ENCODE measurements at regions not wholly inside any gene's neighbourhood (a gene's known extent, or its start where the extent isn't known, plus 50 kb on each side); places are given as distances from the start of the nearest gene placed in this dataset.

DNA sequence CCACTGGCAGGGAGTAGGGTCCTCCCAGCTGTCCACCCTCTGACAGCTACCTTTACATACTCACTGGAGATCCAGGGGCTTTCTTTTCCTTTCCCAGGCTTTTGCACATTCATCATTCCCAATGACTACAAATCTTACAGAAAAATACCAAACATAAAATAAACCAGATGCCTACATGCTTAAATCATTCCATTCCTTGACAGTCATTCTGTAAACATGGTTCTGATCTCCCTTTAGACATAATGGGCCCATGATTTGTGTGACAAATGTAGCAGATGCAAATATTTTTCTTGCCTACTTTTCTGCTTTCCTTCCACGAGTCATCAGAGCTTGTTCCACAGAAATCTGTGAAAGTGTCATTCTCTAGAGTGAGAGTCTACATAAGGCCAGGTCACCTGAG, 207.0 kb downstream of the IDS start:
- H3K9me3 Mint-ChIP-seq: no peaks in the 10 kb centered on the region
- H3K4me1 Mint-ChIP-seq: no peaks in the 10 kb centered on the region
- H3K4me3 Mint-ChIP-seq: no peak overlapping the region
- H3K27ac Mint-ChIP-seq: no peak overlapping the region
- no peak for ATAC-seq
- H3K27me3 Mint-ChIP-seq: no peaks in the 10 kb centered on the region
- no peaks in the 10 kb centered on the region for H3K36me3 Mint-ChIP-seq

DNA sequence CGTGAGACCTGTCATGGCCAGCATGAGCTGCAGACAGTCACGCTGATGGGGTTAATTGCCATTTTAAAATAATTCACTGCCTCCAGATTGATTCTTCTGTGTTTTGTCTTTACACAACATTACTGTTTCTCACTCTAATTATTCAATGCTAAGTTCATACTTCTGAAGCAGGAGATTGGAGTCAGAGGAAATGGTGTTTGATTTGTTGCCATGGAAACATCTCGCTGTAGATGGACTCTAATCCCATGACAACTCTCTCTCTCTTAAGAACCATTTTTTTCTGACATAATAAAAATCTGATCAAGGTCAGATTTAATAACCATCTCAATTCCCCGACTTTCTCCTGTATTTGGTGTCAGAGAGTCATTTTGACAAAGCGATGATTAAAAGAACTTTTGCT, 209.0 kb downstream of the IDS start:
- Mint-ChIP-seq H3K4me1 (no peaks in the 10 kb centered on the region), H3K27me3 (no peaks in the 10 kb centered on the region), H3K27ac (no peak overlapping the region), H3K36me3 (no peaks in the 10 kb centered on the region), H3K4me3 (no peak overlapping the region), H3K9me3 (no peaks in the 10 kb centered on the region)
- no peak for ATAC-seq

DNA sequence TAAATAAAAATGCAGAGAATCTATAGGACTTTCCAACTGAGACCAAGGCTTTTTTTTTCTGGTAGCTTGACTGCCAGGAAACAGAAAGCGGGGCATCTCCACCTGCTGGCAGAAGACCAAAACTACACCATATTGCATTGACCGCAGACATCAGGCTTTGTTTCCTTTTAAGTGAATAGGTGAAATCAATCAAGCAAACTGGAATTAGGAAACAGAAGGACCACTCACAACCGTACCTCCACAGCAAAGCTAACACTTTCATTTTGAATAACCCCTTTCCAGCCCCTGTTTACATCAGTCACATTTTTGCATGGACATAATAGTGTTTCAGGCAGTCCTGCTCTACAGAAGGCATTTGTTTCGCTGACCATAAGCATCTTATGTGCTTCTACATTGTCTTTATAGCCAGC, 218.2 kb downstream of the IDS start:
- Mint-ChIP-seq H3K9me3 (no peaks in the 10 kb centered on the region), H3K27ac (no peak overlapping the region), H3K36me3 (no peaks in the 10 kb centered on the region), H3K4me3 (no peak overlapping the region), H3K27me3 (peaks cover 18% of the 10 kb centered on the region), H3K4me1 (no peaks in the 10 kb centered on the region)
- peak; percentile 50 for ATAC-seq

DNA sequence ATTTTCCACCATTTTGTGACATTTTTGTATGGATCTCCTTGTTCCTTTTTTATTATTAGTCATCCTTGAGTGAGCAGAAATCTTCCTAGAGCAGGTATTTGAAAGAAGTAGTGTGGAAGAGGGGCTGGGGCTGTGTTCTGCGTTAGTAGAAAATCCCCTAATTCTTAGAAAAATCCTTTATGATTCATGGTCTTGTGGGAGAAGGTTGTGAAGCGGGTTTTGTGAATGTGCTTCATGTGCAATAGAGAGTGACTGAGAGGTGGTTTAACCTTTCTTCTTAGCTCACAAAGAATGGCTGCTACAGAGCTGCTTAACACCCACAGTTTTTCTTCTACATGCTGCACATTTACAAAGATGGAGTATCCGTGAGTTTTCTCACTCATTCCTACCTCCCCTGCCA, 220.5 kb downstream of the IDS start:
- Mint-ChIP-seq H3K27me3 (peaks cover 18% of the 10 kb centered on the region), H3K36me3 (no peaks in the 10 kb centered on the region), H3K4me1 (no peaks in the 10 kb centered on the region), H3K9me3 (no peaks in the 10 kb centered on the region), H3K4me3 (no peak overlapping the region), H3K27ac (no peak overlapping the region)
- peak; percentile 55 for ATAC-seq

DNA sequence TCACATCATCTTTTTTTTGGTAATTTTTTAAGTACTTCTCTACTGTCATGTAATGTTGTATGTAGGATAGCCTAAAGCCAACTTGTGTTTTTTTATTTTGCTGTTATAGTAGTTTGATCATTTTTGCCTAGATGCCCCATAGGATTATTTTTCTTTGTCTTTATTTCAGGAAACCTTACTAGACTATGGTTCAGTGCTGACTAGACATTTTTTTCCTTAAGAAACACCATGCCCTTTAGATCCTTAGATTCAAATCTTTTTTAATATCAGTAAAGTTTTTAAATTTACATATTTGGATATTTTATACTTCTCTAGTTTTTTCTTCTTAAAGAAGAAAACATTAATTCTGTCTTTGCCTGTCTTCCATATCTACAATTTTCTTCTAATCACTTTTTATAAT, 221.3 kb downstream of the IDS start:
- ATAC-seq: no peak
- Mint-ChIP-seq H3K36me3 (no peaks in the 10 kb centered on the region), H3K27me3 (peaks cover 18% of the 10 kb centered on the region), H3K9me3 (no peaks in the 10 kb centered on the region), H3K4me1 (no peaks in the 10 kb centered on the region), H3K27ac (no peak overlapping the region), H3K4me3 (no peak overlapping the region)

DNA sequence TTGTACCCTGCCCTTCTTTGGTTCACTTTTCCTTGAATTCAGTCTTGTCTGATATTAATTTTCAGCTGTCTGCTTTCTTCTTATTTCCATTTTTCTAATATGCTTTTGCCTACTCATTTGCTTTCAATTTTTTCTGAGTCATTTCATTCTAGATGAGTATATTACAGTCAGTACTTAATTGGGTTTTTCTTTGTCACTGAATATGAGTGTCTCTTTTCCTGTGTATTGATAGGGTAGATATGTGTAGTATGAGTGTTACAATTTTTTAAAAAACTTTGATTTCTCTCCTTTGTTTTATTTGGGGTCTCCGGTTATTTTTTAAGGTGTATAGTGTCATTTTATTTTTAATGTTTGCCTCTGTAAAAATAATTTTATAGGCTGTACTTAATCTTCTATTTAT, 222.2 kb downstream of the IDS start:
- no peaks in the 10 kb centered on the region for H3K4me1 Mint-ChIP-seq
- H3K9me3 Mint-ChIP-seq: no peaks in the 10 kb centered on the region
- no peaks in the 10 kb centered on the region for H3K36me3 Mint-ChIP-seq
- H3K4me3 Mint-ChIP-seq: no peak overlapping the region
- peaks cover 18% of the 10 kb centered on the region for H3K27me3 Mint-ChIP-seq
- H3K27ac Mint-ChIP-seq: no peak overlapping the region
- ATAC-seq: no peak

DNA sequence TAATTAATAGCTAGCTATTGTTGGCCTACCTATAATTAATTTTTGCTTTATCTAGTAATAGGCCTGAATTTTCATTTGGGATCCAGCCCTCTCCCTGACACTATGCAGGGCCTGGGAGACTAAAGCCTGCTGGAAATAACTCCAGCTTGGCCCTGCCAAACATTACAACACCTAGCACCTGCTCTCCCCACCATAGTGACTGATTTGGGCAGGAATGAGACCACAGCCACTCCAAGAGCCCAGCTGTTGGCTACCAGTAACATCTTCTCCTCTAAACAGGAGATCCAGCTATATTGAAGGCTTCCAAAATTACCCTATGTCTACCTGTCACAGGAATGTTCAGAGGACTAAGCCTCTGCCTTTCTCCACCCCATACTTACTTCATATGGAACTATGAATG, 225.1 kb downstream of the IDS start:
- Mint-ChIP-seq H3K27me3 (peaks cover 18% of the 10 kb centered on the region), H3K9me3 (no peaks in the 10 kb centered on the region), H3K36me3 (no peaks in the 10 kb centered on the region), H3K4me1 (no peaks in the 10 kb centered on the region), H3K4me3 (no peak overlapping the region), H3K27ac (no peak overlapping the region)
- no peak for ATAC-seq

DNA sequence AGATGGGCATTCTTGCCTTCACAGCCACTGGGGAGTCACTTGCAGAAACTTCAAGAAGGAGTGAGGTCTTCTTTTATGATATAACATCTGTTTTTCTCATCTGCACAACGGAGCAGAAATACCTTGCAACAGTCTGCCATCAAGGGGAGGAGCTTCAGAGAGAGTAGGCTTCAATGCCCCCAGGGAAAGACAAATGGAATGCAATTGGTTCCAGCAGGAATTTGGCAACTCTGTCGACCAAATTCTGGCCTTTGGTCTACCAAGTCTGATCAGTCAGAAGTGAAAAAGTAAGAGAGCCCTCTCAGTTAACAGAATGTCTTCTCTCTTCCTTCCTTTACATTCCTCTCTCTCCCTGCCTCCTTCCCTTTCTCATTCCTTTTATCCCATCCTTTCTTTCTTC, 229.3 kb downstream of the IDS start:
- Mint-ChIP-seq H3K27me3 (no peaks in the 10 kb centered on the region), H3K27ac (no peak overlapping the region)
- no peak for ATAC-seq

DNA sequence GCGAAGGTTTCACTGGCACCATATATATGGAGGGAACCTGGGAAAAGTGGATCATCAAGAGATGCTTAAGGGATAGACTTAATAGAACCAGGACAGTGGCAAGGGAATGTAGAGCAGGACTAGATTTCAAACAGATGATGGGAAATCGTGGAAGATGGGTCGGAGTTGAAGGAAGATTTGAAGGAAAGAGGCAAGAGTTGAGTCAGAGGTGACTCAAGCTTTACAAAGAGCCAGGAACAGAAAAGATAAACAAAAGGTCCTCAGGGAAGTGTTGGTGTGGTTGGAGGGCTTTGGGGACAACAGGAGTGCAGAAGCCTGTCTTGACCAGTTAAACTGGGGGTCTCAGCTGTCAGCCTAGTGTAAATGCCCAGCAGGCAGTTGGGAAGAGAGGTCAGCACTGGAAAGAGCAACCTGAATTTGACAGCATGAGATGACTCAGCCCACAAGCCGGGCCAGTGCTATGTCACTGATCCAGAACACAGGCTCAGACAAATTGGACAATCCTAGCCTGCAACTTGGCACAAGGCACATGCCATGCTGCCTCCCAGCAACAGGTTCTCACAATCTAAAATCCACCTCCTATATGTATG, 230.5 kb downstream of the IDS start:
- H3K27me3 Mint-ChIP-seq: no peaks in the 10 kb centered on the region
- H3K27ac Mint-ChIP-seq: no peak overlapping the region
- ATAC-seq: no peak
- no peaks in the 10 kb centered on the region for H3K9me3 Mint-ChIP-seq
- H3K4me1 Mint-ChIP-seq: no peaks in the 10 kb centered on the region
- H3K4me3 Mint-ChIP-seq: no peak overlapping the region
- no peaks in the 10 kb centered on the region for H3K36me3 Mint-ChIP-seq

More for the DNA sequence above, 229.3 kb downstream of the IDS start:
- Mint-ChIP-seq H3K4me1 (no peaks in the 10 kb centered on the region), H3K9me3 (no peaks in the 10 kb centered on the region), H3K36me3 (no peaks in the 10 kb centered on the region), H3K4me3 (no peak overlapping the region)

DNA sequence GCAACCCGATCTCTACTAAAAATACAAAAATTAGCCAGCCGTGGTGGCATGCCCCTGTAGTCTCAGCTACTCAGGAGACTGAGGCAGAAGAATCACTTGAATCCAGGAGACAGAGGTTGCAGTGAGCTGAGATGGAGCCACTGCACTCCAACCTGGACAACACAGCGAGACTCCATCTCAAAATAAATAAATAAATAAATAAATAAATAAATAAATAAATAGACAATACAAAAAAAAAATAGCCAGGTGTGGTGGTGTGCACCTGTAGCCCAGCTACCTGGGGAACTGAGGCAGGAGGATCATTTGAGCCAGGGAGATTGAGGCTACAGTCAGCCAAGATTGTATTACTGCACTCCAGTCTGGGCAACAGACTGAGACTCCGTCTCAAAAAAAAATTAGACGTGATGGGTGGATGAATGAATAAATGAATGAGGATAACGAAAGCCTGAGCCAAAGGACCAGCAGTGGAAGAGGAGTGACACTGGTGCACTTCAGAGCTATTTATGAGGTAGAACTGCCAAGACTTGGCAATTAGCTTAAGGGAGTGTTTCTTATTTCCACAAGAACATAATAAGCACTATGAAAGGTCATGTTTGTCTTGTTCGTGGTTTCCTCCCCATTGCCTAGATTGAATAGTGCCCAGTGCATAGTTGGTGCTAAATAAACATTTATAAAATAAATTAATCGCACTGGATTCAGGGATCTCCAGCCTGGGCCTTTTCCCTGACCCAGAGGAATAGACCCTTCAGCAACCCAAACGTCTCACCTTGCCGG, 232.2 kb downstream of the IDS start:
- H3K36me3 Mint-ChIP-seq: no peaks in the 10 kb centered on the region
- H3K9me3 Mint-ChIP-seq: no peaks in the 10 kb centered on the region
- H3K4me1 Mint-ChIP-seq: no peaks in the 10 kb centered on the region
- no peak overlapping the region for H3K4me3 Mint-ChIP-seq
- no peaks in the 10 kb centered on the region for H3K27me3 Mint-ChIP-seq
- H3K27ac Mint-ChIP-seq: no peak overlapping the region
- ATAC-seq: no peak

DNA sequence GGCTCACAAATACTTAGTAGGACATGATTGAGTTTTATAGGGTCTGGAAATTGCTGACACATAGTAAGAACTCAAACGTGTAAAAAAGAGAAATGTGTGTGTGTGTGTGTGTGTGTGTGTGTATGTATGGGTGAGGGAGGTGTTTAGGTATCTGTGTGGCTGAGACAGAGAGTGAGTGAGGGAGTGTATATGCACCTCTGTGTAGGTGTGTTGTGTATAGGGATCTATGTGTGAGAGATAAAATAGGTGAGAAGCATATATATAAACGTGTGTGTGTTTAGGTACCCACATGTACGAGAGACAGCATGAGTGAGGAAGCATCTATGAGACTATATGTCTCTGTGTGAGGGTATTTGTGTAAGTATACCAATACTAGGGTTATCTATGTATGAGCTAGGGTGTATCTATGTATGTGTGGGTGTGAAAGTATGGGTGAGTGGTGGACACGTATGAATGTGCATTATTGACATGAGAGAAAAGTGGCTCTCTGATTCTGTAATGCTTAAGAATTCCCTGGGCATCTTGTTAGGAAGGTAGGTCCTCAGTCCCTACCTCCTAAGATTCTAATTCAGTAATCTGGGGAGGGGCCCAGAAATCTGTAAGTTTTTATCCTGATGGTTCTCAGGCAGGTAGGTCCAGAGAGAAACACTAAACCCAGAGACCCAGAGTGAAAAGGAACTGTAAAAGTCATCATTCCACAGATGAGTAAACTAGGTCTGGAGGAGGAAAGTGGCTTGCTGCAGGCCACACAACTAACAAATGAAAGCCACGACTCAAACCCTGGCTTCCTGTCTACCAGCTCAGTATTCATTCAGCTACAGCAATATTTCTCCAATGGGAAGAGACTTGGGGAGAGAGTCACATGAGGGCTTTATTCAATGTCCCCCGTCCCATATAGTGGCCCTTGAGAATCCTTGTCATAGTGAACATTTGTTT, 237.0 kb downstream of the IDS start:
- Mint-ChIP-seq H3K27ac (no peak overlapping the region), H3K4me3 (no peak overlapping the region), H3K36me3 (no peaks in the 10 kb centered on the region), H3K9me3 (no peaks in the 10 kb centered on the region), H3K27me3 (no peaks in the 10 kb centered on the region), H3K4me1 (no peaks in the 10 kb centered on the region)
- no peak for ATAC-seq

DNA sequence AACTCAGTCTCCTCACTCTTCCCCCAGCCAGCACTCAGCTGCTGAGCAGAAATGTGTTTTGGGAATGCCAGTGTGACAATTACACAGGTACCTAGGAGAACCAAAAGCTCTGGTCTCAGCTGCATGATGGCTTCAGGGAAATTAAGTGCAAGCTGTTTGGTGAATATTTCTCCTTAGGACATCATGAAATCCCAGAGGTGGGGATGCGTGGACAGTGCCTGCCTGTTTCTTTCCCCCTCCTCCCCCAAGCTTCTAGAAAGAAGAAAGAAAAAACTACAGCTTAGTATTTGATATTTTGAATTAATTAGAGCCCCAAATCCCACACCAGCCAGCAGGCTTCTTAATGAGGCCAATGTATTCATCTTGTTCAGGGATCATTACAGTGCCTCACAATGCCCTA, 243.0 kb downstream of the IDS start:
- no peaks in the 10 kb centered on the region for H3K27me3 Mint-ChIP-seq
- H3K9me3 Mint-ChIP-seq: no peaks in the 10 kb centered on the region
- ATAC-seq: no peak
- no peak overlapping the region for H3K4me3 Mint-ChIP-seq
- H3K27ac Mint-ChIP-seq: no peak overlapping the region
- H3K36me3 Mint-ChIP-seq: no peaks in the 10 kb centered on the region
- no peaks in the 10 kb centered on the region for H3K4me1 Mint-ChIP-seq

DNA sequence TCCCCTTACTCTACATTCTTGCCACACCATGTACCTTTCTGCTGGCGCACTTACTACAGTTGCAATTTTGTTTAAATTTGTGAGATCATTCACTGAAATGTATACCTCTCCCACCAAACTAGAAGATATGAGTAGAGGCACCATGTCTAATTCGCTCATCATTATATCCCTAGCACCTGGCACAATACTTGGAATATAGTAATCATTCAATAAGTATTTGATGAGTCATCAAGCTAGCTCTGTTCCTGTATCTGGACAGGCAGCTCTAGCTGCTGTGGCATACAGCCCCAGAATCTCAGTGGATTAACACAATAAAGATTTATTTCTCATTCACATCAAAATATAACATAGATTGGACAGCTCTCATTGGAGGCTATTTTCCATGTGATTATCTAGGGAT, 245.9 kb downstream of the IDS start:
- Mint-ChIP-seq H3K9me3 (no peaks in the 10 kb centered on the region), H3K4me1 (peaks cover 7% of the 10 kb centered on the region), H3K27ac (no peak overlapping the region), H3K36me3 (no peaks in the 10 kb centered on the region), H3K27me3 (no peaks in the 10 kb centered on the region), H3K4me3 (no peak overlapping the region)
- no peak for ATAC-seq

DNA sequence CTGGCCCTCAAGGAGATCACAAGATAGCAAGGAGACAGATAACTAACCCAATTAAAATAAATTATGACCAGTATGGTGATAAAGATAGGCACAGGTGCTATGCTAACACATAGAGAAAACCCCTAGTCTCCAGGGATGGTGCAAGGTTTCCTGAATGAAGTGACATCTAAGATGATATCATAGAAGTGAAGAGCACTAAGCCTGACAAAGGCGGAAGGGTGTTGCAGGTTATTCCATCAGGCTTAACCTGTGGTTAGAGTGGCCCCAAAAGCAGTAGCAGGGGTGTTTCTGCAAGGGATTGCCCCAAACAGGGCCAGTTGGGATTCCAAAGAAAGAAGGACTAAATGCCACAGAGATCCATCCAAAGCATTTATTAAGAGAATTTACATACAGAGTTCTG, 249.2 kb downstream of the IDS start:
- H3K4me3 Mint-ChIP-seq: no peak overlapping the region
- H3K27ac Mint-ChIP-seq: no peak overlapping the region
- no peaks in the 10 kb centered on the region for H3K36me3 Mint-ChIP-seq
- no peak for ATAC-seq
- H3K4me1 Mint-ChIP-seq: peaks cover 7% of the 10 kb centered on the region
- H3K27me3 Mint-ChIP-seq: no peaks in the 10 kb centered on the region
- H3K9me3 Mint-ChIP-seq: no peaks in the 10 kb centered on the region

DNA sequence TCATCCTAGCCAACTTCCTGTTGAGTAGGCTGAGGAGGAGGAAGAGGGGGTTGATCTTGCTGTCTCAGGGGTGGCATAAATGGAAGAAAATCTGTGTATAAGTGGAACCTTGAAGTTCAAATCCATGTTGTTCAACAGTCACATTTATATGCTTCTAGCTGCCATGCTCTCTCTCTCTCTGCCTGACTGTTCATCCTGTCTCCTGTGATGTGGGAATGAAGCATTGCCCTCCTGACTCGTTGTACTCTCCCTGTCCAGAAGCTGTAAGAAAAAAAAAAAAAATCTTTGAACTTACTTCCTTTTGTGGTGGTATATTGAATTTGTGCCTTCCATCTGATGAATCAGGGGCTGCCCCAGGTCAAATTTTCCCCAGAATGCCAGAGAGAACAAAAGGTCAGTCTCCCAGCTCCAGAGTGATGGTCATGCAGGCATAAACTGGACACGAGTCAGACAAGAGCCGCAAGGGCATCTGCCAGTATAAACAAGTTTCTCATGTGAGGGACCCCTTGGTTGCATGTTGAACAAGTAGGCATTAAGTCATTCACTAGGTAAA, 257.0 kb downstream of the IDS start:
- no peaks in the 10 kb centered on the region for H3K36me3 Mint-ChIP-seq
- no peaks in the 10 kb centered on the region for H3K27me3 Mint-ChIP-seq
- H3K9me3 Mint-ChIP-seq: no peaks in the 10 kb centered on the region
- no peak overlapping the region for H3K4me3 Mint-ChIP-seq
- H3K4me1 Mint-ChIP-seq: no peaks in the 10 kb centered on the region
- ATAC-seq: no peak
- H3K27ac Mint-ChIP-seq: no peak overlapping the region
